Prostate gland (tissue), 2 donors: ENCODE measurements at regions not wholly inside any gene's neighbourhood (a gene's known extent, or its start where the extent isn't known, plus 50 kb on each side); places are given as distances from the start of the nearest gene placed in this dataset.

ENCODE experiments used
- CTCF ChIP-seq, 4 experiments: fragments of 200-600 bp in 2 of 4; fragments of 450-650 bp in 2 of 4; sonication (generic) in 2 of 4; IDR thresholded peaks; 1 replicate in 3 of 4; 2 replicates in 1 of 4; pipeline ENCODE4 v1.5.1; 2016 to 2019; ENCODE audit warnings: antibody characterized with exemption in 4 of 4, mild to moderate bottlenecking in 2 of 4, moderate library complexity in 2 of 4
- POLR2A ChIP-seq: fragments of 450-650 bp; IDR thresholded peaks from one replicate; pipeline ENCODE4 v1.6.1; 2016; ENCODE audit warnings: antibody characterized with exemption, mild to moderate bottlenecking

- TF ChIP-seq POLR2A, result no peak
- TF ChIP-seq CTCF (IDR thresholded peaks at IDR 0.05), result no peak
Measured at GRCh38 chr1:96521010-96521409, 200.6 kb upstream of the PTBP2 start.
